GM19328 (cell line): ENCODE measurements at regions not wholly inside any gene's neighbourhood (a gene's known extent, or its start where the extent isn't known, plus 50 kb on each side); places are given as distances from the start of the nearest gene placed in this dataset.
"Not testable (repeated sequence)": the region's sequence is repeated elsewhere in the genome, so short reads cannot be mapped to it uniquely, and the experiment has no call there.

Source experiments
- ATAC-seq: cut with Tn5 transposase; IDR thresholded peaks from one replicate; pipeline ENCODE4 v1.9.1; 2021; ENCODE audit warnings: mild to moderate bottlenecking, moderate library complexity; ENCODE audit not compliant: unreplicated experiment

- ATAC-seq, result no peak
These were observed 207.6 kb upstream of the CDKN2B start for GRCh38 chr9:22216730-22217172.

GRCh38 chr9:22217254-22217653 lies 208.1 kb upstream of the CDKN2B start:
- ATAC-seq, result no peak

- not testable (repeated sequence) for ATAC-seq
These were observed 216.8 kb upstream of the CDKN2B start for GRCh38 chr9:22225856-22226255.

GRCh38 chr9:22227986-22228385 lies 218.6 kb upstream of the DMRTA1 start:
- ATAC-seq, result no peak

- no peak for ATAC-seq
These were observed 218.1 kb upstream of the DMRTA1 start for GRCh38 chr9:22228542-22228941.

- no peak for ATAC-seq
These were observed 217.6 kb upstream of the DMRTA1 start for GRCh38 chr9:22229069-22229468.

- not testable (repeated sequence) for ATAC-seq
These were observed 215.3 kb upstream of the DMRTA1 start for GRCh38 chr9:22231309-22231708.

- ATAC-seq, result no peak
These were observed 213.7 kb upstream of the DMRTA1 start for GRCh38 chr9:22232971-22233370.

GRCh38 chr9:22237497-22238363 lies 208.9 kb upstream of the DMRTA1 start:
- ATAC-seq, result no peak

GRCh38 chr9:22238809-22239684 lies 207.6 kb upstream of the DMRTA1 start:
- no peak for ATAC-seq

GRCh38 chr9:22240619-22241018 lies 206.0 kb upstream of the DMRTA1 start:
- peak; percentile 67 for ATAC-seq

- no peak for ATAC-seq
These were observed 205.6 kb upstream of the DMRTA1 start for GRCh38 chr9:22241024-22241423.

- no peak for ATAC-seq
These were observed 205.0 kb upstream of the DMRTA1 start for GRCh38 chr9:22241611-22242010.

GRCh38 chr9:22244139-22245011 lies 202.2 kb upstream of the DMRTA1 start:
- ATAC-seq, result no peak

- ATAC-seq, result no peak
These were observed 191.3 kb upstream of the DMRTA1 start for GRCh38 chr9:22255337-22255736.

- no peak for ATAC-seq
These were observed 190.2 kb upstream of the DMRTA1 start for GRCh38 chr9:22256381-22256780.

GRCh38 chr9:22257026-22257816 lies 189.4 kb upstream of the DMRTA1 start:
- no peak for ATAC-seq

- no peak for ATAC-seq
These were observed 181.6 kb upstream of the DMRTA1 start for GRCh38 chr9:22265038-22265437.

- no peak for ATAC-seq
These were observed 181.1 kb upstream of the DMRTA1 start for GRCh38 chr9:22265534-22265933.

- ATAC-seq, result no peak
These were observed 172.1 kb upstream of the DMRTA1 start for GRCh38 chr9:22274477-22274876.
